Keratinocyte (primary cell): ENCODE measurements at regions not wholly inside any gene's neighbourhood (a gene's known extent, or its start where the extent isn't known, plus 50 kb on each side); places are given as distances from the start of the nearest gene placed in this dataset.

Experiments
- DNase-seq: peaks from one replicate; pipeline ENCODE4 v3.0.0-alpha.2; 2011; ENCODE audit warnings: low read depth, missing footprints, low spot score
- FAIRE-seq: peaks from 2 replicates; lab custom pipeline; 2011; peaks lifted over from hg19 to GRCh38; lab: Jason Lieb, UNC
- H2AFZ ChIP-seq: 2 replicates; pipeline ENCODE4 v1.6.0; 2012; ENCODE audit warnings: low read length, control low read depth, inconsistent platforms; ENCODE audit not compliant: control insufficient read depth
- H3K27ac ChIP-seq: 2 replicates; pipeline ENCODE4 v1.5.1; 2011; ENCODE audit warnings: low read length; ENCODE audit not compliant: control insufficient read depth, insufficient read depth
- H3K27me3 ChIP-seq: 3 replicates; pipeline ENCODE4 v1.6.0; 2011; ENCODE audit warnings: low read length; ENCODE audit not compliant: control insufficient read depth, insufficient read depth; ENCODE audit errors: extremely low read depth
- H3K36me3 ChIP-seq, 2 experiments: 2 replicates in 1 of 2; 3 replicates in 1 of 2; pipeline ENCODE4 v1.5.1; 2011; ENCODE audit warnings: low read length in 2 of 2, mild to moderate bottlenecking in 1 of 2; ENCODE audit not compliant: control insufficient read depth in 2 of 2, insufficient read depth in 2 of 2; ENCODE audit errors: extremely low read depth in 1 of 2
- H3K4me1 ChIP-seq: 3 replicates; pipeline ENCODE4 v1.5.1; 2011; ENCODE audit warnings: low read length; ENCODE audit not compliant: control insufficient read depth, insufficient read depth; ENCODE audit errors: extremely low read depth
- H3K4me2 ChIP-seq: 3 replicates; pipeline ENCODE4 v1.6.0; 2011; ENCODE audit warnings: low read depth, low read length; ENCODE audit not compliant: control insufficient read depth, insufficient read depth; ENCODE audit errors: extremely low read depth
- H3K4me3 ChIP-seq, 3 experiments: fragments of 200-600 bp in 1 of 3; sonication (generic) in 1 of 3; 2 replicates in 2 of 3; 3 replicates in 1 of 3; pipeline ENCODE4 v1.5.1; 2011 to 2016; ENCODE audit warnings: low read length in 3 of 3, mild to moderate bottlenecking in 3 of 3, control low read depth in 2 of 3, inconsistent platforms in 1 of 3, low read depth in 1 of 3, mixed read lengths in 1 of 3, mixed run types in 1 of 3, moderate library complexity in 1 of 3; ENCODE audit not compliant: control insufficient read depth in 2 of 3, insufficient read depth in 2 of 3; ENCODE audit errors: extremely low read depth in 1 of 3
- H3K79me2 ChIP-seq: 2 replicates; pipeline ENCODE4 v1.6.0; 2012; ENCODE audit warnings: low read length; ENCODE audit not compliant: control insufficient read depth, insufficient read depth
- H3K9ac ChIP-seq: 3 replicates; pipeline ENCODE4 v1.6.0; 2011; ENCODE audit warnings: low read length; ENCODE audit not compliant: control insufficient read depth, insufficient read depth; ENCODE audit errors: extremely low read depth
- H3K9me1 ChIP-seq: 3 replicates; pipeline ENCODE4 v1.6.0; 2011; ENCODE audit warnings: low read length; ENCODE audit not compliant: control insufficient read depth, insufficient read depth; ENCODE audit errors: extremely low read depth
- H3K9me3 ChIP-seq: 2 replicates; pipeline ENCODE4 v1.5.1; 2012; ENCODE audit warnings: low read depth, low read length; ENCODE audit not compliant: control insufficient read depth
- H4K20me1 ChIP-seq: 3 replicates; pipeline ENCODE4 v1.6.0; 2011; ENCODE audit warnings: low read length; ENCODE audit not compliant: control insufficient read depth, insufficient read depth; ENCODE audit errors: extremely low read depth
- EZH2 ChIP-seq: IDR thresholded peaks from one replicate; pipeline ENCODE4 v1.6.1; 2012; ENCODE audit warnings: inconsistent platforms, mild to moderate bottlenecking, low read length, moderate library complexity
- dilution Hi-C: fragments of 300-500 bp; cut with MboI; formaldehyde crosslinking; loops from one replicate; pipeline ENCODE4 v1.7.0; 2020; ENCODE audit warnings: low sequenced_read_pairs; ENCODE audit not compliant: extremely low pct_ligation_motif_present
- TF ChIP-seq, protein P1 (sequence below), 3 experiments: IDR thresholded peaks in 1 of 3; conservative IDR thresholded peaks in 1 of 3; optimal IDR thresholded peaks in 1 of 3; 2 replicates in 2 of 3; 3 replicates in 1 of 3; pipeline versions ENCODE3 to v1.5.1; 2011; ENCODE audit warnings: low read length in 3 of 3, mild to moderate bottlenecking in 3 of 3, moderate library complexity in 2 of 3, control low read depth in 1 of 3, inconsistent platforms in 1 of 3; ENCODE audit not compliant: insufficient read depth in 2 of 3; ENCODE audit errors: extremely low read depth in 1 of 3

DNA sequence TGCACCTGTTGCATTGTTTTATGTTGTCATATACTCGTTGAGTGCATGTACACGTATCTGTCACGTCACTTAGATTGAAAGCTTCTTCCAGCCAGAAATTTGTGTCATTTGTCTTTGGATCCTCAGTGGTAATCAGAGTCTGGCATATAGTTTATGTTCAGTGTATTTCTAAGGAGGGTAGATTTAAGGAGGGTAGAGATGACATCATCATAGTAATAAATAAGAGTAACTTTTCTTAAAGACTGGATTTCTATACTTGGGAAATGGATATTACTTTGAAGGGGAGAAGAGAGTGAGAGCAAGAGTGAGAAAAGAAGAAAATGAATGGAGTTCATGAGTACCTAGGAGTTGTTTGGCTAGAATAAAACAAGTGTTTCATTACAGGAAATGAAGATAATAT, 255.0 kb upstream of the SASH1 start:
- Histone ChIP-seq H3K9me1 (no peaks in the 10 kb centered on the region), H3K79me2 (no peaks in the 10 kb centered on the region), H4K20me1 (no peaks in the 10 kb centered on the region), H3K36me3 (no peaks in the 10 kb centered on the region), H3K4me2 (no peak overlapping the region), H3K9ac (no peak overlapping the region), H3K27ac (no peak overlapping the region), H2AFZ (no peak overlapping the region), H3K4me3 (no peak overlapping the region), H3K27me3 (no peaks in the 10 kb centered on the region), H3K4me1 (no peaks in the 10 kb centered on the region), H3K9me3 (no peaks in the 10 kb centered on the region)
- dilution Hi-C loops = no loop called here
- TF ChIP-seq EZH2 = no peak
- TF ChIP-seq, protein P1, sequence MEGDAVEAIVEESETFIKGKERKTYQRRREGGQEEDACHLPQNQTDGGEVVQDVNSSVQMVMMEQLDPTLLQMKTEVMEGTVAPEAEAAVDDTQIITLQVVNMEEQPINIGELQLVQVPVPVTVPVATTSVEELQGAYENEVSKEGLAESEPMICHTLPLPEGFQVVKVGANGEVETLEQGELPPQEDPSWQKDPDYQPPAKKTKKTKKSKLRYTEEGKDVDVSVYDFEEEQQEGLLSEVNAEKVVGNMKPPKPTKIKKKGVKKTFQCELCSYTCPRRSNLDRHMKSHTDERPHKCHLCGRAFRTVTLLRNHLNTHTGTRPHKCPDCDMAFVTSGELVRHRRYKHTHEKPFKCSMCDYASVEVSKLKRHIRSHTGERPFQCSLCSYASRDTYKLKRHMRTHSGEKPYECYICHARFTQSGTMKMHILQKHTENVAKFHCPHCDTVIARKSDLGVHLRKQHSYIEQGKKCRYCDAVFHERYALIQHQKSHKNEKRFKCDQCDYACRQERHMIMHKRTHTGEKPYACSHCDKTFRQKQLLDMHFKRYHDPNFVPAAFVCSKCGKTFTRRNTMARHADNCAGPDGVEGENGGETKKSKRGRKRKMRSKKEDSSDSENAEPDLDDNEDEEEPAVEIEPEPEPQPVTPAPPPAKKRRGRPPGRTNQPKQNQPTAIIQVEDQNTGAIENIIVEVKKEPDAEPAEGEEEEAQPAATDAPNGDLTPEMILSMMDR (optimal IDR thresholded peaks at IDR 0.05 in 1 of 3, IDR thresholded peaks at IDR 0.05 in 1 of 3, conservative IDR thresholded peaks at IDR 0.05 in 1 of 3; ENCODE audit: extremely low read depth in 1 of 3, insufficient read depth in 2 of 3, low read length in 3 of 3) = no peak
- DNase-seq (no peak), FAIRE-seq (no peak)

DNA sequence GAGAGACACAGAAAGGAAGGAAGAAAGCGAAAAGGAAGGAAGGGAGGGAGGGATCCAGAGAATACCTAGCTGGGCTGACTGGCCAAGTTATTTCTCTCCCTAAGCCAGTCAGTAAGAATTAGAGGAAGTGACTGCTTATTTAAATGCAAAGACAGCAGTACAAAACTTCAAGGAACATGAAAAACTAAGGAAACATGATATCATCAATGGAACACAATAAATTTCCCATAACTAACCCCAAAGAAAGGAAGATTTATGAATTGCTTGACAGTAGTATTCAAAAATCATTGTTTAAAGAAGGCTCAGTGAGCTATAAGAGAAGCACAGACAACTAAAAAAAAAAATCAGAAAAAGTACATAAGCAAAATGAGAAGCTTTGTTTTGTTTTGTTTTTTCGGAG, 252.3 kb upstream of the SASH1 start:
- no peaks in the 10 kb centered on the region for H3K27me3 ChIP-seq
- H3K9me3 ChIP-seq = no peaks in the 10 kb centered on the region
- no peaks in the 10 kb centered on the region for H3K79me2 ChIP-seq
- H2AFZ ChIP-seq = no peak overlapping the region
- no peak overlapping the region for H3K27ac ChIP-seq
- H3K36me3 ChIP-seq = no peaks in the 10 kb centered on the region
- H3K4me2 ChIP-seq = no peak overlapping the region
- dilution Hi-C loops = no loop called here
- no peak overlapping the region for H3K9ac ChIP-seq
- no peak for TF ChIP-seq EZH2
- TF ChIP-seq, protein P1 (optimal IDR thresholded peaks at IDR 0.05 in 1 of 3, IDR thresholded peaks at IDR 0.05 in 1 of 3, conservative IDR thresholded peaks at IDR 0.05 in 1 of 3; ENCODE audit: extremely low read depth in 1 of 3, insufficient read depth in 2 of 3, low read length in 3 of 3) = no peak
- H3K9me1 ChIP-seq = no peaks in the 10 kb centered on the region
- H3K4me1 ChIP-seq = no peaks in the 10 kb centered on the region
- no peak for FAIRE-seq
- no peaks in the 10 kb centered on the region for H4K20me1 ChIP-seq
- no peak for DNase-seq
- H3K4me3 ChIP-seq = no peak overlapping the region
